DMS 273 (cell line): ENCODE measurements at regions not wholly inside any gene's neighbourhood (a gene's known extent, or its start where the extent isn't known, plus 50 kb on each side); places are given as distances from the start of the nearest gene placed in this dataset.
A peak's percentile ranks its signal among the peaks of the same experiment; 100 is the strongest.
"Not testable (repeated sequence)": the region's sequence is repeated elsewhere in the genome, so short reads cannot be mapped to it uniquely, and the experiment has no call there.

Experiments used
- DNase-seq: peaks from one replicate; lab custom pipeline; 2025; ENCODE audit not compliant: unreplicated experiment; lab: John Stamatoyannopoulos, UW

DNA sequence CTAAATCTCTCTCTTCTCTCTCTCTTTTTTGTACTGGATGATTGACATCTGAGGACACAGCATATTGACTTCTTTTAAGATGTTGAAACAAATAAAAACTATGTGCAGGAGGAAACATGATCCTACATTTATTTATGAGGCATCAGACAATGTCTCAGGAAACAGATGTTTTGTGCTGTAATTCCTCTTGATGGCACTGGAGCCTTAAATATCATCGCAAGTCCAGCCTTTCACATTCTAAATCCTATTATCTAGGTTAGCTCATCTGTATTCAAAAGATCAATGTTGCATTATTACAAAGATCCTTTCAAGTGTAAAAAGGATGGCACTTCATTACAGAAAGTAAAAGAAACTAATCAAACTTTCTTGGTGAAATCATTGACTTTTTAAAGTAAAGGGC, 63.9 kb downstream of the MAT2B start:
- DNase-seq = peak; percentile 74

DNA sequence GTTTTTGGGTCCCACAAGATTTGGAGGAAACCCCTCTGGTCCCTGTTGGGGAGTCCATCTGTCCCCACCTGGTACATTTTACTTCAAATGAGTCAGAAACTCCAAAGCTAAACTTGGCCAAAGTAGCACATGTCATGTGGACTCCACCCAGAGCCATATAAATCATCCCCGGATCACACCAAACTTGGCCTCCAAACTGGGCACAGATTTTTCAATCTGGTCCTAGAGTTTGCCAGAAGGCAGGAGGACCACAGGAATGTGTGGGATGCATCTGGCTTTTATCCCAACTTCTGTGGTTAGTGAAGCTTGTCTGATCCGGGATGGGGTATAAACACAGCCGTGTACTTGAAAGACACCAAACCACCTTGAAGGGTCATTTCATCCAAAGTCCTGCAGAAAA, 66.3 kb downstream of the MAT2B start:
- peak; percentile 97 for DNase-seq

DNA sequence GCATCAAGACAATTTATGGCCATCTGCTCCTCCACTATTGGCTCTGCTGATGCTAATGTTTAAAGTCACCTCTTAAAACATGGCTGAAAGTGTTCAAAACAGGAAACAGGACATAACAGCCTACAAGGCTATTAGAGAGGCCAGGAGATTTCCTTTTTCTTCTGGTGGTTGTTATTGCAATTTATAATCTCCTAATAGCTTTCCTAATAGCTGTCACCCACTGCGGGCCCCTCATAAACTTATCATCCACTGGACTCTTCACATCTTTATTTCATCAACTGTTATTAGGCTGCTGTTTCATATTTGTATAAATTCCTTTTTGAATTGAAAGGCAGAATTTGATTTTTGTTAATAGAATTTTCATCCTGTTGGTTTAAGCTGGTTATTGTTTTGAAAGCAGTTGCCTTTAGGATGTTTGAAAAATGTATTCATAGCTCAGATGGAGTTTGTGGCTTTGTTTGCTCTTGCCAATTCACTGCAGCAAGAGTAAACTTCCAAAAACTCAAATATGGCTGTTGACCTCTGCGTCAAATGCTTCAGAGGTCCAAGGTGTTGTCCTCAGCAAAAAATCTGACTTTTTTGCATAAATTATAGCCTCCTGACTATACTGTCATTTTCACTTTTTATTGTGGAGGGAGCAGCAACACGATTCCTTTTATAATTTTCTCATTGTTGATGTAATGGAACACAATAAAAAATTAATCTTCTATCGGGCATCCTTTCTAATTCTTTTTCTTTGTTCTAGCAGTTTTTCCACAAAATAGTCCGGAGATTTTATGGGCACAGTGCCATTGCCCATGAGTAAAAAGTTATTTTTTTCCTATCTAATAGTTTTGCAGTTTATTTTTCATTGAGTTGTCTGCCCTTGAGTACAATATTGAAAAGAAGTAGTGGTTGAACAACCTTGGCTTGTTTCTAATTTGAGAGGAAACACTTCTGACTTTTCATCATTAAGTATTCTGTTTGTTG, 69.3 kb downstream of the MAT2B start:
- DNase-seq = peak; percentile 28

DNA sequence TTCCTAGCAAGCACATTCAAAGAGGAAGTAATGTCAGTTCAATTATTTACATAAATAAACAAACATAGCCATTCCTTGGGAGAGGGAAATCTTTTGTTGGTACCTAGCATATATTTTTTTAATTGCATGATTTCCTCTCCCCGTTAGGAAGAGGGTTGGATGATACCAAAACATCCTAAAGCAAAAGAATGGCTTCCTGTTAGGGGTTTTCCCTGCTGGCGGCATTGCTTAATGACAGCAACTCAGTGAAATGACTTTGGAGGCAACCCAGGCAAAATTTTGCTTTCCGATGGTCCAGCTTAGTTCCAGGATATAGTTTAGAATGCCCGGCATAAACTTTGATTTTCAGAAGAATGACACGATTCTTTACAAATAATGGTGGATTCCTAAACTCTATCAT, 73.2 kb downstream of the MAT2B start:
- no peak for DNase-seq

DNA sequence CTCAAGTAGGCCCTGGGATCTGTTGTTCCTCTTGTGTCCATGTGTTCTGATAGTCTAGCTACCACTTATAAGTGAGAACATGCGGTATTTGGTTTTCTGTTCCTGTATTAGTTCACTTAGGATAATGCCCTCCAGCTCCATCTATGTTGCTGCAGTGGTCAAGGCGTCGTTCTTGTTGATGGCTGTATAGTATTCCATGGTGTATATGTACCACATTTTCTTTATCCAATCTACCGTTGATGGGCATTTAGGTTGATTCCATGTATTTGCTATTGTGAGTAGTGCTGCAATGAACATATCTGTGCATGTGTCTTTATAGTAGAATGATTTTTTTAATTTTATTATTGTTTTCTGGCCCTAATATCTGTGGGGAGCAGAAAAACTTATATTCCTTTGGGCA, 74.3 kb downstream of the MAT2B start:
- no peak for DNase-seq

DNA sequence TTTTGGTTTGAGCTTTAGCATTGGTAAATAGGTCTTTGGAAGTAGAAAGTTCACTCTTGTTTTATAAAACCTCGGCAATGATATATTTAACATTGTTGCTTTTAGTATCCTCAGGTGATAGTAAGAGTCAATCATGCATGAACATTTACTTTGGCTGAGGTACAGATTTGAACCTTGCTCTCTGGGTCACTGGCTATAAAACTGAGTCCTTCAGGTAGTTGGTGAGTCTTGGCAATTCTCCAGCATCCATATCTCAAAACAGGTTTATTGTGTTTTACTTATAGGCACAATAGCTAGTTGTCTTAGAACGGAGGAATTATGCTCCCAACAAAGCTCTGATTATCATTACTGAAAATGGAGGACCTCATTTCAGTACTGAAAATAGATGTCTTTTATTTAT, 75.1 kb downstream of the MAT2B start:
- DNase-seq = no peak

DNA sequence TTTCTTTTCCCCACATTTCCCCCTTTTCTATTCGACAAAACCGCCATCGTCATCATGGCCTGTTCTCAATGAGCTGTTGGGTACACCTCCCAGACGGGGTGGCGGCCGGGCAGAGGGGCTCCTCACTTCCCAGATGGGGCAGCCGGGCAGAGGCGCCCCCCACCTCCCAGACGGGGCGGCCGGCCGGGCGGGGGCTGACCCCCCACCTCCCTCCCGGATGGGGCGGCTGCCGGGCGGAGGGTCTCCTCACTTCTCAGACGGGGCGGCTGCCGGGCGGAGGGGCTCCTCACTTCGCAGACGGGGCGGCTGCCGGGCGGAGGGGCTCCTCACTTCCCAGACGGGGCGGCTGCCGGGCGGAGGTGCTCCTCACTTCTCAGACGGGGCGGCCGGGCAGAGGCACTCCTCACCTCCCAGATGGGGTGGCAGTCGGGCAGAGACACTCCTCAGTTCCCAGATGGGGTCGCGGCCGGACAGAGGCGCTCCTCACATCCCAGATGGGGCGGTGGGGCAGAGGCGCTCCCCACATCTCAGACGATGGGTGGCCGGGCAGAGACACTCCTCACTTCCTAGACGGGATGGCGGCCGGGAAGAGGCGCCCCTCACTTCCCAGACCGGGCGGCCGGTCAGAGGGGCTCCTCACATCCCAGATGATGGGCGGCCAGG, 78.2 kb downstream of the MAT2B start:
- DNase-seq = not testable (repeated sequence)

DNA sequence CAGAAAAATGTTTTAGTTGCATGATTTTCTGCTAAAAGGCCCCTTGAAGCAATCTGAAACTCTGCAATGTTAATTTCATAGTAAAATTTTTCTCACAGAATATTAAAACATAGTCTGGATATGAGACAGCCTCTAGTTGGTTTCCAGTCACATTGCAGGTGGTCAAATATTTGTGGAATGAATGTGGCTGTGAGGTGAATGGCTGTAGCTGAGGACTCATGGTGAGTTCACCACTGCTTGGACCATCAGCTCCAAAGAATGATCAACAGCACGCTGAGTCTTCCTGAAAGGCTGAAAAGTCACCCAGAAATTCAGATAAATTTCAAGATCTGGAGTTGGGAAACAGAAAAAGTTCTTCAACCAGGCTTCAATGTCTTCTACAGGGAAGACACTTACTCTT, 79.8 kb downstream of the MAT2B start:
- DNase-seq = no peak

DNA sequence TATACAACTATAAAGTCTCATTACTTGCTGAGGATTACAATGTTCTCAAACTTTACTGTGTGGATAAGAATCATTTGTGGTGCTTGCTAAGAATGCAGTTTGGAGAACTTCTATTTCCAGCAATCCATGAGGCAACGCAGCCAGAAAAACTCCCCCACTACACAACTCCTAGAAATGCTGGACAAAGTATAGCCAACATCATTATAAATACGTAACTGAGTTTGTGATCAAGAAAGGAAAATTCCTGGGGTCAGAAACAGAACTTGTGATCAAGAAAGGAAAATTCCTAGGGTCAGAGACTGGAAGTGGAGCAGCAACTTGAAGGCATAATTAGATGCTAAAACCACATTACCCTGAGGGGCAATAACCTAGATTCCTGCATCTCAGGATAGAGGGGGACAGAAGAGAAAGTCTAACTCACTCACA, 81.1 kb downstream of the MAT2B start:
- DNase-seq = no peak

DNA sequence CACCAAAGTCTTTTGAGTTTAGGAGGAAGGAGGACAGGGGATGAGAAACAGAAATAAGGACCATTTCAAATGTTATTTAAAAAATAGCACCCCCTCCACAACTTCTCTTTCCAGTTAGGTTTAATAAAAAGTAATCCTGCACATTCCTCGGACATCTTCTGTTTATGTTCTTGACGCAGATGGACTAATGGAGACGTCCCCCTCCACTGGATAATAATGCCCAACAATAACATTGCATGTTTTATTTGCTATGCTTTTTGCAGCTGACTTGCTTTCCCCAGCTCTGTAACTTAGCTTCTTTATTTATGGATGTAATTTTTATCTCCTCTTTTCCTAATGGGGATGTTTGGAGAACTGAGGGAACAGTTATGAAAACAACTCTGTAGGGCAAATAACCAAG, 89.5 kb downstream of the MAT2B start:
- DNase-seq = no peak

DNA sequence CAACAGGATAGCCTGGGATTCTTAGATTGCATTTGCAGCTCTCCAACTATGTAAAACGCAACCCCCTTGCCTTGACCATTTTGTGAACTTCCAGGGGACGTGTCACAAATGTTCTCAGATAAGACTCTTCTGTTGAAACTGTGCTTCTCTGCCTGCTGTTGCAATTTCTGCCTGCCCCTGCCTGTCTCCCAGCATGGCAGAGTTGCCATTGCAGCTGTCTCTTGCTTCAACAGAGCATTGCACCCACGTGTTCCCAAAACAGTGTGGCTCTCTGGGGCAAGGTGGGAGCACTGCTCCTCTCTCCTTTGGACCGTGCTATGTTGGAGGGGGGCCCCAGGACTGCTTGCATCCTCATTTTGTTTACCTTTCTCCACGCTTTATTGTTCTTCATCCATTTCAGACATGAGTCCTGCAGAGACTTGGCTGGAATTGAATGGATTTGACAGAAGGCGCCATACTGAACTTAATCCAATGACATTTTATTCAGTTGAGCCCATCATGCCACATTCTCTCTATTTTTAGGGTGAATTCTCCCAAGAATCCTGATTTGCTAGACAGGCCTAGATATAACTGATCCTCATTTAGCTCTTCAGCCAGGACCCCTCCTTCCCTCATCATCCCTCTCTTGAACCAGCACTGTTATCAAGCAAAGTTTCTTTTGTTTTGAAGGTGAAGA, 90.7 kb downstream of the MAT2B start:
- peak; percentile 50 for DNase-seq

DNA sequence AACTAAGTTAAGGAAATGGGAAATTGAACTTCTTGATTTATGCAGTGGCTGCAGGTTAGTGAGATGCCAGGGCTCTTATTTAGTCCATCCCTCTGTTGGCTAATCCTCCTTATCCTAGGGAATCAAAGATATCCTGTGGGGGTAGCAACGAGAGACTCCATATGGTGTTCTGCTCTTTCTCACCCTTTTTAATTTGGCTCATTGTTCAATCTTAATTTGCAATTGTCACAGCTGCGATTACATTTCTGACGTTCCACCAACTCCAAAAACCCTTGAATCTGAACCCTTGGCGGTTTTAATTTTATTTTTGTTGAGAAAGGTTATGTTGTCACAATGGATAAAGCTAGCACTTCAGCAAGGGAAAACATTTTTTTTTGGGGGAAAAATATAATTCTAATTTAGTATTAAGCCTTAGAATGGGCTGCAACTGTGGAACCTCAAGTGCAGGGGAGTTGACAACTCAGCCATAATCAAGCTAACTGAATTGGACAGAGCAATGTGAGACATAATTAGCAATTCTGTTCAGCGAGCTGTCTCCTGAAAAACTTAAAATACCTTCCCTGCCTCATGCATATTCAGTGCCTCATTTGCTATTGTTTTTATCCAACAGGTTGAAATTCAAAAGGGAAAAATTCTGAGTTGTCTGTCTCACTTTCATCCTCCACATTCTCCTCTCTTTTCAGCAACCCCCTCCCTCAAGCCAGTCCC, 91.3 kb downstream of the MAT2B start:
- peak; percentile 45 for DNase-seq

DNA sequence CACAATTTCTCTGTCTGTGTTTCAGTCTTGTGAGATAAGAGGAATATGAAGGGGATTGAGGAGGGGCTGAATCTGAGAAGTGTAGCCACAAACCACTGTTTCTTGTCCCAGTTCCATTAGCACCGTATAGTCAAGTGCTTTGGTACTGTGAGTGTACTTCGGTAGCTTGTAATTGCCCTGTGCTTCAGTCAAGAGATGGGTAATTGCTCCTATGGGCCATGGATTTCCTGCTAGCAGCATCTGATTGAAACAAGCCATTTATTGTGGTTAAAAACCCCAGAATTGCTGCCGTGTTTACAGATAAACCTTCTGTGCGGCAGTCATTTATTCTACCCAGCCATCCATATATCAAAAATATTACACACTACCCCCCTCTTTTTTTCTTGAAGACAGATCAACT, 98.6 kb downstream of the MAT2B start:
- DNase-seq = no peak

DNA sequence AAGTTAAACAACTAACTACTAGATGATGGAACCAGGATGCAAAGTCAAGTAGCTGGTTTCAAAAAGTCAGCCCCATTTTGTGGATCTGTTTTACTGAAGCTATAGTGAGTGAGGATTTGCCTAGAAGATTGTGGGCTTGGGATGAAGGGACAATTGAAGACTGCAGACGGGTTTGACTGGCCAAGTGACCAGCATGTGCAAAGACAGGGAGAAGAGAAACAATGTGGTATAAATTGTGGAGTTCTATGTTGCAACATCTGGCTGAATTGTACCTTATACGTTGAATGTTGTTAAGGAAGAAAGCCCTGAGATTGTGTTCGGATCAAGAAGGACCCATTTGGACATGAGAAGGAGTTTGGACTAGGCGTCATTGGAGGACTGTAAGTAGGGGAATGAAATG, 101.8 kb downstream of the MAT2B start:
- DNase-seq = no peak

DNA sequence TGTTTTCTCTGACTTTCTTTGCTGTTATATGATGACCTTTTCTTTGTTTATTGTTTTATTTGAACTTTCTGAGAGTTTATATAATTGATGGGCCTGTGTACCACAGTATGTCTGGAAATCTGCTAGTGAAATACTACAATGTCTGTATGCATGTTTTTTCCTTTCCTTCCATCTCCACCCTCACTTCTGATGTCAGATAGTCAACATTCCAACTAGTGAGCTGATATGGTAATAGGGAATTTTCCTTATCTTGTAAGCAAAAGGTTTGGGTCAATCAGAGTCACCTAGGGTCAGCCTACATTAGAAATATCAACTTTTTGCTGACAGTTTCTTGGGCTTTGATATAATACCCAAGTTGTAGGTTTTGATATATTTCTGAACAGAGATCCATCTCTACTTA, 103.2 kb downstream of the MAT2B start:
- no peak for DNase-seq

DNA sequence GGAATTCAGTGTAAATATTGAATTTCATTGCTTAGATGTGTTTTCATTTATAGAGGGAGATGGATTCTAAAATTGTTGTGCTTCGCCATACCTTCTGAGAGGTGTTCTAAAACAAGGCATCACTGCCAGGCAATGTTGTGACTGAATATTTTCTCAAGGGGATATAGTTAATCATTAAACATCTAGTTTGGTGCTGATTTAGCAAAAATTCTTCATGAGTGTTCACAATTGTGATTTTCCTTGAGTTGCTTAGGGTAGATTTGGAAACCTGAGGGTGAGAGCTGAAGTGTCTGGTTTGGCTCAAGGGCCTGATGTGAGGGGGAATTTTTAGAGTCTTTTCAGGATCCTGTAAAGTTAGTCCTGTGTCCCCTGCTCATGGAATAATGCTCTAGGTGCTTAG, 104.5 kb downstream of the MAT2B start:
- no peak for DNase-seq

DNA sequence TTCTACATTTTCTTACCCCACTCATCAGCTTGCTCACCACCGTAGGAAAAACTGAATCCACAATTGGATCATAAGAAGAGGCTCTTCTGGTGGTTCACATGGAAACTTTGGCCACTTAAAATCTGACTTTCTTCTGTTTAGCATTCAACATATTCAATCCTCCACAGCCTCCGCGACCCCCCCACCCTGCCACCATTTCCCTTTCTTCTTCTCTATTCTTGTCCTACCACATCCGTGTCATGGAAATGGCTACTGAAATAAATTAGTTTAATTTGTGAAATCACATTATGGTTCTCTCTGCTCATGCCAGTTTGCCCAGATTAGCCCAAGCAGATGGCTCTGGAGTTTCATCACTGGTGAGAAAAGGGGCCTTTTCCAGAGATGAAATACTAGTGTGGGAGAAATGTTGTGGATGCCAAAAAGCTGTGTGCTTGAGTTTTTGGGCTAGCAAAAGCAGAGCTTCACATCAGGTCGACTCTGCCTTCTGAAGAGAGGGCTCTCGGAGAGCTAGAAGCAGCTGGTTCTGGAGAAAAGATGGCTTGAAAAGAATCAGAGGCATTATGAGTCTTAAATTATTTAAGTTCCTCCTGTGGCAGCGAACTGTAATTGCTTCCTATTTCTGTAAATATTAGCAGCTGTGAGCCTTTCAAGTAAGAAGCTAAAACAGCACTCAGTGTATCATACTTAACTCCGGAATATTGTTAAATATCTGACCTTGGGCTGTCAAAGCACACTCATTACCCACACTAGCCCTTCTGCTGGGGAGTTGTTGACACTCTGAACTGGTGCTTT, 107.1 kb downstream of the MAT2B start:
- DNase-seq = peak; percentile 85

DNA sequence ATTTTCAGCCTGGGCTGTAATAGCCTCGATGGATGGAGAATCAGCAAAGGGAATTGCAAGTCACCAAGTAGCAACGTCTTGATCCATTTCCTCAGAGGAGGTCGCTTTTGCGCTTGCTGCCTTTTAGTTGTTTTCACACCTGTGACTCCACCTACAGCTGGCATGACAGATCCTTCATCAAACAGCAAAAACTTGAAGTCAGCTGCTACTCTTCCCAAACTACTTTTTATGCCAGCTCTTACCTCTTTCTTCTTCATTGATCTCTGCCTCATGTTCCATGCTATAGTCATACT, 107.7 kb downstream of the MAT2B start:
- no peak for DNase-seq

DNA sequence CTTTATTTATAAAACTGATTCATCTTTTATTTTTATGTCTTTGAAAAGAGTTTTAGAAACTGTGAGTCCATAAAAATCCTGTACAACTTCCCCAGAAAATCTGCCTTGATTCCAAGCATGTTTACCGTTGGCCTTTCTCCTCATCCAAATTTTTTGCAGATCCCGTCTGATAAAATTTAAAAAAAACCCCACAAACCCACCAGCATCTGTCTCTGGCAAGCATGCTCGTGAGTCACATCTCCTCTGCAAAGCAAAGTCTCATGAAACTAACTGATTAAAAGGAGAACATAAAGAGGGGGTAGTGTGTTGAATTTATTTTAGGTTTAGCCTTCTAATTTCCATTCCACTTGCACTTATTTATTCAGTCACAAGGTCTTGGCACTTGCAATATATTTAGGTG, 109.4 kb downstream of the MAT2B start:
- DNase-seq = peak; percentile 32

DNA sequence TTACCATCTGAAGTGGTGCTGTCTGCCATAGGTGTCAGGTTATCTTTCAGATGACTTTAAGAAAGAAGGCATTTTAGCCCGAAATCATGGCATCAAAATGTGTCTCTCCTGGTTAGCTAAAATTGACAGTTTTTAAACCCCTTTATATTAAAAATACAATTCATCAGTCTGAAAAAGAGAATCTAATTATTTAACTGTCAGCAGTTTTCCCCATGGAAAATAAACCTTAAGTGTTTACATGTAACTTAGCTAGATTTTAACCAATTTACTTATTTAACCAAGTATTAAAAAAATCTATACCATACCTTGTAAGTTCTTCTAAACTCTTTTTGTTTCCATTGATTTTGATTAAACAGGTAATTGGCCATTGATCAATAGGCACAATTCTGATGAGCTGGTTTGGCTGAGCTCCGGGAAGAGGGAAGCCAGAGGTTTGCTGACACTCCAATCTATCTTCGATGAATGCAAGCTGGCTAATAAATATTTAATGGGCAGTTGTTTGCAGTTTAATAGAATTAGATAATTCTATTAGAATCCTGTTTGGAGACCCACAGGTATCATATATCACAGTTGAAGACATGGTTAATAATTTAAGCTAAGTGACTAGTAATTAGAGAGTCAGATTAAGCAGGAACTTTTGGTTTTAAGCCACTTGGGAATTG, 114.0 kb downstream of the MAT2B start:
- DNase-seq = peak; percentile 47
